COLO668 (cell line): ENCODE measurements at regions not wholly inside any gene's neighbourhood (a gene's known extent, or its start where the extent isn't known, plus 50 kb on each side); places are given as distances from the start of the nearest gene placed in this dataset.

Experiments used
- DNase-seq: peaks from one replicate; lab custom pipeline; 2025; ENCODE audit not compliant: unreplicated experiment; lab: John Stamatoyannopoulos, UW

GRCh38 chr16:55113210-55113609 lies 182.5 kb downstream of the IRX5 start:
- no peak for DNase-seq

GRCh38 chr16:55115506-55115905 lies 184.8 kb downstream of the IRX5 start:
- DNase-seq = no peak

DNA sequence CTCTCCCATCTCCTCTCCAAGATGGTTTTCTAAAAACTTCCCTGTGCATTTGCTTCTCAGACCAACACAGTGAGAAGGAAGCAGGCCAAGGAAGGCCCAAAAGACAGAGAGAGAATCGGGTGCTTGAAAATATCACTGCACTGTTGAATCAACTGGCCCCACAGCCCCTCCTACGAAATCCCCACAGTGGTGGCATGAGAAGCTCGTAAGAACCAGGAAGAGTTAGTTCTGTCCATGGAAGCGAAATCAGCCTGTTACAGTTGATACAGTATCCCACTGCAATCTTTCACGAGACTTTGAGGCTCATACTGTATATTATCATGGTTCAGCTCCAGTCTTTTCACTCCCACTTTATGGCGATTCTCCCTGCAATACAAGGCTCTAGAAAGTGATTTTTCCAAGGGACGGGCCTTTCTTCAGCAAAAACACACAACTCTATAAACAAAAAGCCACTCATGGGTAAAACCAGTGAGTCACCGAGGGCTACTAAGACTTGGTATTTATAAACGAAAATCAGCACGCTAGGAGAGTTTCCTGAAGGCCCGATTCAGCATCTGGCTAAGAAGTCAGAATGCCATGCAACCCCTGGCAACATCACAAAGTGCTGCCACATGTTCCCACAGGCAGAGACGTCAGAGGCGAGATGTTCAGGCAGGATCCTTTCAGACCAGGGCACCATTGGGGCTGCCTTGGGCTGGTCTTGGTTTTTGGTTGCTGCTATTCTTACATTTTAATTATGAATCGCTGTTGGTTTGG lies 185.7 kb downstream of the IRX5 start:
- no peak for DNase-seq

DNA sequence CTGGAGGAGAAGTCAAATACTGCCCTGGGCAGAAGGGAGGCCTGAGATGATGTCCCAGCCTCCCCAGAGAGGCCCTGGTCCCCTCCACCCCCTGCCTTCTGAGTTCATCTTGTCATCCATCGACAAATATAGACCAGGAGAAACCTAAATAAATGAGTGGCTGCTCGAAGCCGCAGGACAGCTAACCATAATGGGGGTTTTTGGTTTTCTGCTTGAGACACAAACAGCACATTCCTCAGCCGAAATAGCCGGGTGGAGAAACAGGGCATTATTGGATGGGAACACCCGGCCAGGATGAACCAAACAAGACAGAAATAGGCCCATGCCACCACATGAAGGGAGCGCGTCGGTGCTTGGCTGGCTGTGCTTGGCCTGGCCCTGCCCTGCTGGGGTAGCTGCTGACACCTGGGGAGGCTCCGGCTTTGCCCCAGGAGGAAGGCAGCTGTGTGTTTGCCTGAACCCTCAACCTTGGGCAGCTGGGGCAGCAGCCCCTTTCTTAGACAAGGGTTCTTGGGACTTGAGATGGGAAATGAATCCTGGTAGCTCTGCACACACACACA lies 188.1 kb downstream of the IRX5 start:
- DNase-seq = no peak

- DNase-seq = no peak
Observed at GRCh38 chr16:55120408-55120807, 189.7 kb downstream of the IRX5 start.

GRCh38 chr16:55120826-55121225 lies 190.2 kb downstream of the IRX5 start:
- DNase-seq = no peak

- no peak for DNase-seq
Observed at GRCh38 chr16:55123652-55124051, 193.0 kb downstream of the IRX5 start.

DNA sequence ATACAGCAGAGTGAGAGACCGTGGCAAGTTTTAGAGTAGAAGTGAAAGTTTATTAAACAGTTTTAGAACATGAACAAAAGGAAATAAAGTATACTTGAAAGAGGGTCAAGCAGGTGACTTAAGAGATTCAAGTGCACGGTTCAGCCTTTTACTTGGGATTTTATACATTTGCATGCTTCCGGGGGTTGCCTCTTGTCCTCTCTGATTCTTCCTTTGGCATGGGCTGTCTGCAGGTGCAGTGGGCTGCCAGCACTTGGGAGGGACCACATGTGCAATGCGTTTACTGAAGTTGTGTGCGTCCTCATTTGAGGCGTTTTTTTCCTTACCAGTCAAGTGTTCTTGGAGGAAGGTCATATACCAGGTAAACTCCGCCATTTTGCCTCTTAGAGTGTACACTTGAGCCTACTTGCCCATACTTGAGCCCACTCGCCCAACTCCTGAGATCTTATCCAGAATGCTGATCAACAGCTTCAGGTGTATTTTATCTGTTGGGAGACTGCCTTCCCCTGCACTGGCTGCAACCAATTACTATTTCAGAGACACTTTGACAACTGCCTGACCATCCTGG lies 195.2 kb downstream of the IRX5 start:
- DNase-seq = no peak

- DNase-seq = no peak
Observed at GRCh38 chr16:55126456-55126855, 195.8 kb downstream of the IRX5 start.

GRCh38 chr16:55130456-55130855 lies 193.5 kb upstream of the IRX6 start:
- no peak for DNase-seq

DNA sequence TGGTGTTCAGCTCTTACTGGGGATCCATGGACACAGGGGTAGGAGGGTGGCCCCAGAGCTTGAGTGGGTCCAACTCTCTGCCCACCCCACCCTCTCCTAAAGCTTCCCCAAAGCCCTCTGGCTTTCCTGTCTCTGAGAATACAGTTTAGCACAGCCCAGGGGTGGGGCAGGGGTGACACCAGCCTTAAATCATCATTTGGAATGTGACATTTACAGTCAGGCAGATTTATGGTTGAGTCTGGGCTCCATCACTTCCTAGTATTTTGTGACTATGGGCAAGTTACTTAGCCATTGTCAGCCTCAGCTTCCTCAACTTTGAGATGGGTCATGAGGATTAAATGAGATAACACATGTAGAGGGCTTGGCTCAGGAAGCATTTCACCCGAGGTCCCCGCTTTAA lies 193.1 kb upstream of the IRX6 start:
- no peak for DNase-seq

- DNase-seq = no peak
Observed at GRCh38 chr16:55133654-55134053, 190.3 kb upstream of the IRX6 start.

GRCh38 chr16:55136356-55137150 lies 187.4 kb upstream of the IRX6 start:
- no peak for DNase-seq

- no peak for DNase-seq
Observed at GRCh38 chr16:55138298-55138697, 185.7 kb upstream of the IRX6 start.

DNA sequence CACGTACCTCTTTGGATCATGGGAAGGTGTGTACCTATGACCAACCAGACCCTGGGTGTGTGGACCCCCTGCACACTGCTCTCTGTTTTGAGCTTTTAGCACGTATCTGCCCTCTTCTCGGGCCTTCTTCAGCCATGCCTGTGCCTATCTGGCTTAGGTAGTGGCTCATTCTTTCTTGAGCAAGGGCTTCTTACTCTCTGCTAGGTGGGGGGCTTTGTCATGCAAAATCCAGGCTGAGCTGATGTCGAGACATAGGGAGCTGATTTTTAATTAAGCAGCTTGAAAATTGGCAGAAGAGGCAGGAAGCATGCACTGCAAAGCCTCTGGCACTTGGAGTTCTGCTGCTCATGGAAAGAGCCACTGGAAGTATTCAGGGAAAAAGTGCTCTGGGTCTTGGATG lies 181.6 kb upstream of the IRX6 start:
- no peak for DNase-seq

- DNase-seq = no peak
Observed at GRCh38 chr16:55144651-55145050, 179.4 kb upstream of the IRX6 start.

GRCh38 chr16:55145771-55146603 lies 178.0 kb upstream of the IRX6 start:
- no peak for DNase-seq

GRCh38 chr16:55146966-55147365 lies 177.0 kb upstream of the IRX6 start:
- DNase-seq = no peak

DNA sequence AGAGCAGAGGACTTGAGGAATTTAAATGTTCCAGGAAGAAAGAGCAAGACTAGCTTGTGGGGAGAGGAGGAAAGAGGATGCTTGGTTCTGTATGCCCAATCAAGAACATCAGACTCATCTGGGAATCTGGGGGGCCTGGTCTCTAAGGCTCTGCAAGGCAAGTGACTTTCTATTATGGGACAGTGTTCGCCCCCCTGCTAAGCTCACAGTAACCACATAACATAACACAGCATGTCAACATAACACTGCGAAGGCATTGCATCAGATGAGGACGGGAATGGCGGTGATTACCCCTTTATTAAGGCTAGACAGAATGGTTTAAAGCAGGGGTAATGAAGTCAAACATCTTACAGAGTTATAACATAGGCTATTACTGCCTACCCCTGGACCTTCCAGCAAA lies 176.6 kb upstream of the IRX6 start:
- DNase-seq = no peak

DNA sequence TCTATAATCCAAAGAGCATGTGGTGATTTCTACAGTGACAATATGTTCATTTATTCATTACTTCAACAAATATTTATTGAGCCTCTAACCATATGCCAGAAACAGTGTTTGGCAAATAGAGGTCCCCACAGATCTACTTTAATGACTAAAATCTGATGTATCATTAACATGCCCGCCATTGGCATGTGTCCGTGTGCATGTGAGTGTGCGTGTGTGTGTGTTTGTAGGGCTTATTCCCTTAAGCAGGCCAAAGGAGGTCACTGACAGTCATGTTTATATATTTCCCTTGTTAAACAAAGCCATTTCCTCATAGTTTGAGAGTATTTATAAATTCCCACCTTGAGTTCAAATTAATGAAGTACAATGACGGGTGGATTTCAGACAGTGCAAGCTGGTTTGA lies 174.4 kb upstream of the IRX6 start:
- no peak for DNase-seq
